HG03520 (cell line): ENCODE measurements at regions not wholly inside any gene's neighbourhood (a gene's known extent, or its start where the extent isn't known, plus 50 kb on each side); places are given as distances from the start of the nearest gene placed in this dataset.
"Not testable (repeated sequence)": the region's sequence is repeated elsewhere in the genome, so short reads cannot be mapped to it uniquely, and the experiment has no call there.

Experiments
- ATAC-seq: cut with Tn5 transposase; IDR thresholded peaks from one replicate; pipeline ENCODE4 v1.9.1; 2021; ENCODE audit warnings: mild to moderate bottlenecking, moderate library complexity; ENCODE audit not compliant: unreplicated experiment

DNA sequence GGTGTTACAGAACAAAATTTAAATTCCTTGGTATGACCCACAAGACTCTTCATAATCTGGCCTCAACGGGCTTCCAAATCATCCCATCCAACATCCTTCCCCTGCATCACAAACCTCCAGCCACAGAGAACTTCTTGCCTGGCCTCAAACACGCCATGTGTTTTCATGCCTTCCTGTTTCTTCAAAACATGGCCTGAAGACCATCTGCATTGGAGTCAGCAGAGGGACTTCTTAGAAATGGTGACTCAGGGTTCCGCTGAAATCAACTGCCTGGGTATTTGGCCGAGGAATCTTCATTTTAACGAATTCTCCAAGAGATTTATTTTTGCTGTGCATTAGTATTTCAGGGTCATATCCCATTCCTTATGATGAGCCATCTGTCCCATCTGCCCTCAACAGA, 138.1 kb upstream of the RAP2B start:
- no peak for ATAC-seq

DNA sequence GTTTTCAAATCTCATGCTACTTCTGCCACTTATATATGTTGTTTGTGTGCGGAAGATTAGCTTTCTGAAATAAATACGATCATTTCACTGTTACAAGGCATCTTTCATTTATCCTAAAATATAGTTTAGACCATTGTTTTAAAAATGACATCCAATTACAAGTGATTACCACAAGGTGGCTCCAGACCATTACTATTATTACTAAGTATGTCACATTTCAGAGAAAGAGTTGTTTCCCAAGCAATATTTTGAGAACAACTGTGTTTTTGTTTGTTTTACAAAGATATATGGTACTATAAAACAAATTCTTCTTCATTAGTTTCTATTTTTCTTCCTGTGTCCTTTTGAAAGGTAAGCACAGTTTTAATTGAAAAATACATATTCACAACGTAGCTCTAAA, 136.0 kb upstream of the RAP2B start:
- ATAC-seq: no peak

DNA sequence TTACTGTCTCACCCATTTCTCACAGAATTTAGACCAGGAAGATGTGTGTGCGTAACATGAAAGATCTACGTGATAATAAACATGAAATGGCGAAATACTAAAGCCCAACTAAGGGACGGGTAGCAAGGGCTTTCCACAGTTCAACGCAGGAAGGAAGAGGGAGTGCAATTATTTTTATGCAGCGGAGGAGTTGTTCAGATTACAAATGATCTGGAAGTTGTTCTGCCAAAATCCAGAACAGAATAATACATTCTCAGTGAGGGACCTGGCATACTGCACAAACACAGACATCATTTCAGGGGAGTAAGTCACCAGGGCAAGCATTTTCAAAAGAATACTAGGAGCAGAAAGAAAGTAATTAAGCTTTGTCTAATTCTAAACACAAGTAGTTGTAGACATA, 133.6 kb upstream of the RAP2B start:
- no peak for ATAC-seq

DNA sequence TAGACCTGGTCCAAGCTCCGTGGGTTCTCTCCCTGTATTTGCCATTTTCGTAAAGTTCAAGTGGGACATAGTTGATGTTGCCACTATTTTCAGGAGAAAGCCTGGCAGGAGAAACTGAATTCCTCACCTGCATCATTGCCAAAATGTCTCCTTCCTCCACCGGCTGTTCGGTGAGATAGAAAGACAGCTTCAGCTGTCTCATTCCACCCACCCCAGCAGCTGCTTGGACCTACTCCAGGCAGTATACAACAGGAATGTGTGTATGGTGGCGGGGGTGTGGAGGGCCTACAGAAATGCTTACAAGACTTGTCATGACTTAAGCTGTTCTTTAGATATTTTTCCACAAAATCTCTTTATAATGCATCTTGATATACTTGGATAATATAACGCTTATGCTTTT, 132.7 kb upstream of the RAP2B start:
- no peak for ATAC-seq

DNA sequence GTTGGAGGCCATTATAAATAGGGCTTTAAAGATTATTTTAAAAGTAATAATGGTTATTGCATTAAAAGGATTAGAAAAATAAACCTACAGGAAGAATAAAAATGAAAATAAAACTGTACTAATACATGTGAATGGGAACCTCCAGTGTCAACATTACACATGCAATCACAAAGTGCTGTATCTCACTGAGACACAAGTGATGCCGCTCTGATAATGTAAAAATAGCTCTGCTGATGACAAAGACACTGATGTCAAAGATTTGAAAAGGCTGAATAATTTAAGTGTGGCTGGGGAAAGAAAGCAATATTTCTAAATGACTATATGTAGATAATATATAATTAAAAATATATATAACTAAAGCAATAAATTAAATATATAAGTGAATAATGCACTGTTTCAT, 129.1 kb upstream of the RAP2B start:
- no peak for ATAC-seq

DNA sequence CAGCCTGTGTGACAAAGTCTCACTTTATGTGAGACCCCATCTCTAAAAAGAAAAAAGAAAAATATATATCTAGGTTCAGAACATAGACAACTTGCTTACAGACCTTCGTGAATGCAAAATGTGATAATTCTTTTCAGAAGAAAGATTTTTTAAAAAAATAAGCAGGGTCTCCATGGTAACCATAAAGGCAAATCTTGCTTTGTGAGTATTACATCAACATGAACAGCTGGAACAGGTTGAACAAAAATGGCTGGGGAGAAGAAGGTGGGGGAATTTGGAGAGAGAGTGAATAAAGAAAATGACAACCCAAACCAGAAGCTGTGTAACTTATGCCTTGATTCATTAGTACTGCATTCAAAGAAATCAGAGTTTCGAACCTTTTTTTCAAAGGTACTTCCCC, 125.2 kb upstream of the RAP2B start:
- no peak for ATAC-seq

DNA sequence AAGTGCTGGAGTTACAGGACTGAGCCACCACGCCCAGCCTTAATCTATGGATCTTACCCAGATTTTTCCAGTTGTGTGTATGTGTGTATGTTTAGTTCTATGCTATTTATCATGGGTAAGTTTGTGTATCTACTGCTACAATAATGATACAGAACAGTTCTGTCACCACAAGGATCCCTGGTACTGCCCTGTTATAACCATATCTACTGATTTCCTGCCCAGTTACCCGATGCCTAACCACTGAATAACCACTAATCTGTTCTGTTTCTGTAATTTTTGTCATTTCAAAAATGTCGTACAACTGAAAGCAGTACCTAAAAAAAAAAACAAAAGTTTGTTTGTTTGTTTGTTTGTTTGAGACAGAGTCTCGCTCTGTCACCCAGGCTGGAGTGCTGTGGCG, 123.7 kb upstream of the RAP2B start:
- ATAC-seq: peak; percentile 37

DNA sequence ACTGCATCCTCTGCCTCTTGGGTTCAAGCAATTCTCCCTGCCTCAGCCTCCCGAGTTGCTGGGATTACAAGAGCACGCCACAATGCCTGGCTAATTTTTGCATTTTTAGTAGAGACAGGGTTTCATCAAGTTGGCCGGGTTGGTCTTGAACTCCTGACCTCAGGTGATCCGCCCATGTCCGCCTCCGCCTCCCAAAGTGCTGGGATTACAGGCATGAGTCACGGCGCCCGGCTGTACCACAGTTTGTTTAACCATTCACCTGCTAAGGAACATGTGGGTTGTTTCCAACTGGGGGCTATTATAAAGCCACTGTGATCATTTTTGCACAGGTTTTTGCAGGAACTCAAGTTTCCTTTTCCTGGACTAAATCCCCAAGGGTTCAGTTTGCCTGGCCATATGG, 123.2 kb upstream of the RAP2B start:
- ATAC-seq: no peak

DNA sequence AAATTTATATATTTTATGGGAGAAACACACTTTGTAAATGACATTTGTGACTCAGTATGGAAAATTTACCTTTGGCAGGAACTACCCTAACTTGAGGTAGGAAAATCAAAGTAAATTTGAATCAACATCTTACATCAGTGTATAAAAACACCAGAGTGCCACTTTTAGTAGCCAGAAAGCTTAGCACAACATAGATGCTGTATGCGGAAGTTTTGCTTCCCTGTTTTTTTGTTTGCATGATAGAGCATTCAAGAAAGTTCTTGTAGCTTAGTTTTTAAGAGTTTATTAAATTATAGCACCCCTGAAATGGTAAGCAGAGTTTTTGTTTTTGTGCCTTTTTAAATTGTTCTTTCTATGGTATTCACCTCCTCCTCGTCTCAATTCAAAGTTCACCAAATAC, 120.8 kb upstream of the RAP2B start:
- ATAC-seq: no peak

DNA sequence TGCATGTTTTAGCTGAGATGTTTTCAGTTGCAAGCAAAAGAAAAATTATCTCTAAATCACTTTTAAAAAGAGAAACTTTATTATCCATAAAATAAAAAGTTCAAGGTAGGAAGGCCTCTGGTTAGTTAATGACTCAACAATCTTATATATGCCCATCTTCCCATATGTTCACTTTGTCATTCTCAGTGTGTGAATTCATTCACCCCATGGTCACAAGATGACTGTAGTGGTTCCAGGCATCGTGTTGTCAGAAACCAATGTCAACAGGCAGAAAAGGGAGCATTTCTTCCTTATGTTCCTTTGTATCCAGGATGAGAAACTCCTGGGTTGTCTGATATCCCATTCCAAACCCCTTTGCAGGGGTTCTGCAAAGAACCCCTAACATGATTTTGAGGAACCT, 119.9 kb upstream of the RAP2B start:
- no peak for ATAC-seq

DNA sequence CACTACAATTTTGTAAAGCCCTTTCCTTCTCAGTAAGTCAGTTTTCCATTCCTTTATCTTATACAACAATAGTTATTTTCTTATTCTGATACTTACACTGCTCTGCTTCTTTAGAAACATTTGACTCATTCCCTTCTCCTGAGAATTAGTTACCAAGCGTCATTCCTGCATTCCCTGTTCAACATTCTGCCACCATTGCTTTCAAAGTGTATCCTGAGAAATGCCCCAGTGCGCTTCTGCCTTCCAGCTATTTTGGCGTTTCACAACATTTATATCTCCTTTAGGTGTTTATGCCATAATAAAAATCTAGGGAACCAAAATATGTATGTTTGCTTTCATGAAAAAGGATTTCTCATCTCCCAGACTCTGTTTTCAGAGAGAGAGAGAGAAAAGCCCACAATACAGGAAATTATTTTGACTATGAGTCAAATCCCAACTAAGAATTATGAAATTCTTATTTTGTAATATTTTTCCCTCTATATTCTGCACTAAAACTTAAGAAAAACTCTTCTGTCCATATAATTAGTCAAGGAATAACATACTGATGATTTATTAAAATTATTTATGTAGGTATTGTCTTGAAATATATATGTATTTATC, 118.2 kb upstream of the RAP2B start:
- ATAC-seq: no peak

DNA sequence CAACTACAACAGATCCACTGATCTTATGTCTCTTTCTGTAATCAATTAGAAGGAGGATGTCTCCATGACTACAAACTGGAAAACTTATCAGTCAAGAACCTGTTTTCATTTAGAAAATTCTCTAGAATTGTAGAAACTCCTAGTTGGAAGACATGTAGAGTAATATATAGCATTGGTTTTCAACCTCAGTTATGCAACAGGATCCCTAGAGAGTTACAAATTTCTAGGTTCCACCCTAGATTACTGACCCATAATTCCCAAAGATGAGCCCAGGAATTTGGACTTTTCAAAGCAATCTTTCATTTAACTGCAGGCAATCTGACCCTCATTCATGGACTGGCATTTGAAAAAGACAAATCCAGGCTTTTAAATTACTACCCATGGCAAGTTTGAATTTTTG, 116.9 kb upstream of the RAP2B start:
- ATAC-seq: no peak

DNA sequence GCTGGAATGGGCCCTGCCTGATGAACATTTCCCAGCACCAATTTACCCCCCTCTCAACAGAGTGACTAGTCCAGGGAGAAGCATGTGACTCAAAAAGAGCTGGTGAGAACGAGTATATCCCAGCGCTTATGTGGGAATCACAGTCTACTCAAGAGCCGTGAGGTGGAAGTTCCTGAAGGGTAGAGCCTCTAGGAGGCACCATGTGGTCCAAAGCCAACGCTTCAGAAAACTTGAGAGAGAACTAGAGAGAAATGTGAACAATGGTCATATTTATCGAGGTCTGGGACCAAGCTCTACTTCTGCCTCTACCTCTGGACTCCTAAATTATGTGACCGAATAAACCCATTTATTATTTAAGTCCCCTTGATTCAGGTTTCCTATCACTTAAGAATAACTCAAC, 111.0 kb upstream of the RAP2B start:
- no peak for ATAC-seq

DNA sequence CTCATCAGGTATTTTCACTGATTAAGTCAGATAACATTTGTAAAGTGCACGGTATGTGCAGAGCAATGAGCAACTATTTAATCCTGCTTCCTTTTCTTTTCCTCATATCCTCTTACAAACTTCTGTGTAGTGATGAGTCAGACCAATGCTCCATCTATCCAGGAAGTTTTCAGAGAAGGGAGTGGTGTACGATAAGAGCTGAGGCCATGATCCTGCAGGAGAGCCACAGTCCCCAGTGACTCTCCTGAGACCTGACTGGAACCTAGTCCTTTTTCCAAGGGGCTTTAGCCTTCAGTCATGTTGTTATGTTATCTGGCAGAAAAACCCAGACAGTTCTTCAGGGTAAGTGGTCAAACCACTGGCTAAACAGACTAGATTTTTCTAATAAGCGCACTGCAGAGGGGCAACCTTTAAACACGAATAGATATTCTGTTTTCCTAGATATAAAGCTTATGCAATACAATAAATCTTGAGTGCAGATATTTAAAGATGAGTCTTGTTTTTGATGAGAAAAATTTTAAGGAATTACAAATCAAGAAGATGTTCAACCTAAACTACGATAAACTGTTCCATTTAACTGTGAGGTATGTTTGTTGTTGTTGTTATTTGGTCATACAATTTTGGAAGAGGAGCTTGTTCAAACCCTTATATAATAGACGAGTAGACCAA, 110.5 kb upstream of the RAP2B start:
- no peak for ATAC-seq

DNA sequence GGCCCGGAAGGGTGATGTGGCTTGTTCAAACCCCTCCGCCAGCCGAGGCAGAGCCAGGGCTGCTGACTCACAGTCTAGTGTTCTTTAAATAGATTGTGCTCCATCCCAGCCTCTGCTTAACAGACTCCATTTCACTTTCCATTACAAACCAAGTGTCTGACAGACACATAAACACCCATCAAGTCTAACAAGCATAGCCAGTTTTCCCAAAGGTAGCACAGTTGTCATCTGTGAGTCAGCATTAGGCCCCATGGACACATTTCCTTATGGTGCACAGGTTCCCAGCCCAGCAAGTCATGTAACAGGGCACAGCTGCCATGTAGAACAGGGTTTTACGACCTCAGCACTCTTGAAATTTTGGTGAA, 109.9 kb upstream of the RAP2B start:
- ATAC-seq: no peak

DNA sequence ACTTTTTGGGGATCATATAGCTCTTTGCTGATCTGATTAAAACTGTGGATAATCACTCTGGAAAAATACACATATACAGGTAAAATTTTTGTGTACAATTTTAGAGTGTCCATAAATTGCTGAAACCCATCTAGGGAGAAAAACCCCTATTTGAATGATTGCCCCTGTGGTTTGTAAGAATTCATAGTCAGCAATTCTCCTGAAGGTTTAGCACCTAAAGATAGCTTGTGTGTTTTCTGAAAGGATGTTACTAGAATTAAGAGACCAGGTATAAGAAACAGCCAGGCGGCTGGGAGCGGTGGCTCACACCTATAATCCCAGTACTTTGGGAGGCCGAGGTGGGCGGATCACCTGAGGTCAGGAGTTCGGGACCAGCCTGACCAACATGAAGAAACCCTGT, 106.8 kb upstream of the RAP2B start:
- no peak for ATAC-seq

DNA sequence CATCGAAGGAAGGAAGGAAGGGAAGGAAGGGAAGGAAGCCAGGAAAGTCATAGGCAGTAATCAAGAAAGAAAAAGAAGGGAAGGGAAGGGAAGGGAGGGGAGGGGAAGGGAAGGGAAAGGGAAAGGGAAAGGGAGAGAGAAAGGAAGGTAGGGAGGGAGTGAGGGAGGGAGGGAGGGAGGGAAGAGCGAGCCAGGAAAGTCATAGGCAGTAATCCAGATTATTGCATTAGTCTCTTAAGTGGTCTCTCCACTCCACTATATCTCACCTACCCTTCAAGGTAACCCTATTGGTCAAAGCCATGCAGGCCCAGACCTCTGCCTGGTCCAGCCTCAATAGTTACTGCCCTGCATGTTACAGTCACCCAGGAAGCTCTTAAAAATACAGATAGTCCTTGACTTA, 106.2 kb upstream of the RAP2B start:
- ATAC-seq: no peak

DNA sequence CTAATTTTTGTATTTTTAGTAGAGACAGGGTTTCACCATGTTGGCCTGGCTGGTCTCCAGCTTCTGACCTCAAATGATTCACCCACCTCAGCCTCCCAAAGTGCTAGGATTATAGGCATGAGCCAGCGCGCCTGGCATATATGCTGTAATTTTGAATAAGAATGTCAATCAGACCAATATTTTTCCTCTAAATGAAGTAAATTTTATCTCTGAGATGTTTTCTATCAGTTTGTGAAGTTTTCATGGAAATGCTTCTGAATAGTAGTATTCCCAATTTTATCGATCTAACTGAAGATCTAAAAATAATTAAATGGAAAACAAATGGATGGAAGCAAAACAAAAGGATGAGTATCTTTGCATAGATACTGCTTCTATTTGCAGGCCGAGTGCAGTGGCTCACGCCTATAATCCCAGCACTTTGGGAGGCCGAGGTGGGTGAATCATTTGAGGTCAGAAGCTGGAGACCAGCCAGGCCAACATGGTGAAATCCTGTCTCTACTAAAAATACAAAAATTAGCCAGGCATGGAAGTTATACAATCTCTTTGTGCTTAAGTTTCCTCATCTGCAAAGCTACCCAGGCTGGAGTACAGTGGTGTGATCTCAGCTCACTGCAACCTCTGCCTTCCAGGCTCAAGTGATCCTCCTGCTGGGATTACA, 103.9 kb upstream of the RAP2B start:
- ATAC-seq: not testable (repeated sequence)

DNA sequence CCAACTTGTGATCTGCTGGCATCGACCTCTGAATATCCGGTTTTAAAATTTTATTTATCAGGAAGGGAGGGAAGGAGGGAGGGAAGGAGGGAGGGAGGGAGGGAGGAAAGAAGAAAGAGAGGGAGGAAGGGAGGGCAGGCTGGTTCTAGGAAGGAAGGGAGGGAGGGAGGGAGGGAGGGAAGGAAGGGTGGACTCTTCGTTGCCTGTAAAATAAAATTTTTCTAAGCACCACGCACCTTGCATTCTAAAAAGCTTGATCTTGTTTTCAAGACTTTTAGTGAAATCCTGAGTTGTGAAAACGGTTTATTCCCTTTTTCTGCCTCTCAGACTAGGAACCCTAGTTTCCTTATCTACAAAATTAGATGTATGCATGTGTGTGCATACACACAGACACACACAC, 101.7 kb upstream of the RAP2B start:
- no peak for ATAC-seq

DNA sequence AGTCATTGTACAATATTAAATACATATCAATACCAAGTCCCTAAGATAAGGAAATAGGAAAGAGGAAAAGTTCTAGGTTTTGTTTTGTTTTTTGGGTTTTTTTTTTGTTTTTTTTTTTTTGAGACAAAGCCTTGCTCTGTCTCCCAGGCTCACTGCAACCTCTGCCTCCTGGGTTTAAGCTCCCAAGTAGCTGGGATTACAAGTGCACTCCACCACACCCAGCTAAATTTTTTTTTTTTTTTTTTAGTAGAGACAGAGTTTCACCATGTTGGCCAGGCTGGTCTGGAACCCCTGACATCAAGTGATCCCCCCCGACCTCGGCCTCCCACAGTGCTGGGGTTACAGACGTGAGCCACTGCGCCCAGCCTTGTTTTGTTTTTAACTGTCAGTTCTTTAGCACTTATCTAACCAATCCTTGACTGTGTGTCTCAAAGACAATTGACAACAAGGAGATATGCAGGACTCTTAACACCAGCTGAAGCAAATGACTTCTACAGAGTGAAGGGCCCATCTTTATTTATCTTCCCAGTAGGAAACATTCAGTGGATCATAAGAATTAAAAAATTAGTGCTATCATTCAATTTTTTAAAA, 100.0 kb upstream of the RAP2B start:
- no peak for ATAC-seq

DNA sequence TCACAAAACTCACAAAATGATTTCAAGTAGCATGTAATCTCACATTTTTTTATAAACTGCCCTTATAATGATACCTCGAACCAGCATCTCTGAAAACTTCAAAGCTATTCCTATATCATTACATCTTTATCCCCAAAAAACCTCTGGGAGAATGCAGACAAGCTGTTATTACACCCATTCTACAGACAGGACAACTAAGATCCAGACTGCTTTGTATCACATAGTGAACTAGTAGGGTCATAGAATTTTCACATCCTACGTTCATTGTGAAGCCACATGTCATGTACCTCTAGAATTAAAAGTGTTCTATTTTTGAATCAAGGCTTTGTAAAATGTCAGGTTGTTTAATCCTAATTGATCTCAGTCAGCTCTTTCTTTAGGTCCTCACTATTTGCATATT, 98.7 kb upstream of the RAP2B start:
- ATAC-seq: no peak

DNA sequence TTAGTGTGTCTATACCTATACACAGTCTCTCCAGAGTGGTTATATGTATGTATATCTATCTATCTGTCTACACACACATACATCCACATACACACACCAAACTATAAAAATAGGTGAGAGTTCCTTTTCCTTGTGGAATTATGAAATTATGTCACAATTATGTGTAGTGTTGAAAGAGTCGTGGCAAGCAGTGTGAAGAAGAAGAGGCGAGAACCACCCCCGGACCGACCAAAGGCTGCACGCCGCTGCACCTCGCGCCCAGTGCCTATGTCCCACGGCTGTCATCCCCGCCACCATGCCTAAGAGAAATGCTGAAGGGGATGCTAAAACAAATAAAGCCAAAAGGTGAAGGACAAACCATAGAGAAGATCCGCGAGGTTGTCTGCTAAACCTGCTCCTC, 95.0 kb upstream of the RAP2B start:
- no peak for ATAC-seq
